Jurkat, Clone E6-1 (cell line): ENCODE measurements at regions not wholly inside any gene's neighbourhood (a gene's known extent, or its start where the extent isn't known, plus 50 kb on each side); places are given as distances from the start of the nearest gene placed in this dataset.

ENCODE experiments used
- DNase-seq: peaks from one replicate; pipeline ENCODE4 v3.0.0-alpha.2; 2011; ENCODE audit warnings: low read depth, low spot score
- H3K4me3 ChIP-seq: 2 replicates; pipeline ENCODE4 v1.5.1; 2011; ENCODE audit warnings: mild to moderate bottlenecking, low read length, control low read depth, moderate library complexity

- no peak for DNase-seq
- H3K4me3 ChIP-seq, result no peak overlapping the region
Measured at GRCh38 chr20:22652681-22653588, 68.6 kb upstream of the FOXA2 start.

- no peak for DNase-seq
- no peak overlapping the region for H3K4me3 ChIP-seq
Measured at GRCh38 chr20:22653658-22654642, 69.6 kb upstream of the FOXA2 start.

- DNase-seq, result no peak
- no peak overlapping the region for H3K4me3 ChIP-seq
Measured at GRCh38 chr20:22663528-22664025, 79.2 kb upstream of the FOXA2 start.

- no peak overlapping the region for H3K4me3 ChIP-seq
- no peak for DNase-seq
Measured at GRCh38 chr20:22667198-22667597, 82.8 kb upstream of the FOXA2 start.

- no peak for DNase-seq
Measured at GRCh38 chr20:22672191-22672590, 87.8 kb upstream of the FOXA2 start.

GRCh38 chr20:22673467-22673866 is 89.1 kb upstream of the FOXA2 start:
- no peak overlapping the region for H3K4me3 ChIP-seq
- no peak for DNase-seq

More at GRCh38 chr20:22672191-22672590, 87.8 kb upstream of the FOXA2 start:
- no peak overlapping the region for H3K4me3 ChIP-seq

- H3K4me3 ChIP-seq, result no peak overlapping the region
- no peak for DNase-seq
Measured at GRCh38 chr20:22675341-22675740, 91.0 kb upstream of the FOXA2 start.

GRCh38 chr20:22678678-22679077 is 94.3 kb upstream of the FOXA2 start:
- no peak for DNase-seq
- no peak overlapping the region for H3K4me3 ChIP-seq

- H3K4me3 ChIP-seq, result no peak overlapping the region
- no peak for DNase-seq
Measured at GRCh38 chr20:22679197-22679596, 94.8 kb upstream of the FOXA2 start.

GRCh38 chr20:22680031-22680740 is 95.8 kb upstream of the FOXA2 start:
- no peak for DNase-seq
- no peak overlapping the region for H3K4me3 ChIP-seq

GRCh38 chr20:22681591-22682248 is 97.3 kb upstream of the FOXA2 start:
- no peak for DNase-seq
- no peak overlapping the region for H3K4me3 ChIP-seq

- DNase-seq, result no peak
- no peak overlapping the region for H3K4me3 ChIP-seq
Measured at GRCh38 chr20:22682381-22682780, 98.0 kb upstream of the FOXA2 start.

- no peak overlapping the region for H3K4me3 ChIP-seq
- peak; percentile 41 for DNase-seq
Measured at GRCh38 chr20:22684072-22684762, 99.8 kb upstream of the FOXA2 start.

- DNase-seq, result no peak
- no peak overlapping the region for H3K4me3 ChIP-seq
Measured at GRCh38 chr20:22684763-22685443, 100.5 kb upstream of the FOXA2 start.

- no peak for DNase-seq
- no peak overlapping the region for H3K4me3 ChIP-seq
Measured at GRCh38 chr20:22686097-22686496, 101.7 kb upstream of the FOXA2 start.

GRCh38 chr20:22687676-22688349 is 103.4 kb upstream of the FOXA2 start:
- no peak for DNase-seq
- H3K4me3 ChIP-seq, result no peak overlapping the region

GRCh38 chr20:22688485-22688884 is 104.1 kb upstream of the FOXA2 start:
- no peak for DNase-seq

More at GRCh38 chr20:22688485-22688884, 104.1 kb upstream of the FOXA2 start:
- no peak overlapping the region for H3K4me3 ChIP-seq
